GM12878 (cell line): ENCODE measurements at regions not wholly inside any gene's neighbourhood (a gene's known extent, or its start where the extent isn't known, plus 50 kb on each side); places are given as distances from the start of the nearest gene placed in this dataset.

Experiments
- ATAC-seq: fragments of 200-7000 bp; cut with Tn5 transposase; 3 replicates; pipeline ENCODE4 v1.9.1; 2020; ENCODE audit warnings: mild to moderate bottlenecking, moderate library complexity
- BruUV-seq: library from RNA; stranded (reverse); fragments of 400-500 nt; replicated peaks from 2 replicates; lab custom pipeline; 2021; lab: Mats Ljungman, UMichigan
- CTCF ChIA-PET: fragments of 300-600 bp; sonication (Branson Sonifier 250); formaldehyde crosslinking; extraction: SDS; loops from one replicate; lab custom pipeline; 2021; ENCODE audit warnings: inconsistent platforms; lab: Yijun Ruan, JAX
- POLR2A ChIA-PET: fragments of 350-600 bp; formaldehyde crosslinking; extraction: SDS; loops from one replicate; lab custom pipeline; 2021; ENCODE audit warnings: inconsistent platforms; lab: Charles Lee
- RAD21 ChIA-PET: fragments of 300-600 bp; sonication (Branson Sonifier 250); formaldehyde crosslinking; loops from one replicate; lab custom pipeline; 2023; ENCODE audit warnings: antibody characterized with exemption; ENCODE audit not compliant: unreplicated experiment; lab: Charles Lee
- SMC1A ChIA-PET: fragments of 300-600 bp; sonication (Branson Sonifier 250); formaldehyde crosslinking; loops from one replicate; lab custom pipeline; 2023; ENCODE audit not compliant: unreplicated experiment, uncharacterized antibody; lab: Charles Lee
- DNase-seq: peaks from one replicate; pipeline ENCODE4 v3.0.0-alpha.2; 2011; ENCODE audit warnings: low read depth, low spot score
- FAIRE-seq: peaks from 3 replicates; lab custom pipeline; 2011; peaks lifted over from hg19 to GRCh38; lab: Jason Lieb, UNC
- H2AFZ ChIP-seq: 2 replicates; pipeline ENCODE4 v1.6.0; 2011; ENCODE audit warnings: low read depth, low read length, control low read depth; ENCODE audit not compliant: control insufficient read depth
- H3K27ac ChIP-seq: 2 replicates; pipeline ENCODE4 v1.5.1; 2011; ENCODE audit warnings: control low read depth; ENCODE audit not compliant: control insufficient read depth, insufficient read depth
- H3K27me3 ChIP-seq, 2 experiments: replicated peaks in 1 of 2; 2 replicates each; pipeline versions ENCODE4 v1.6.0 to v1.6.1; 2011; ENCODE audit warnings: low read length in 1 of 2; ENCODE audit not compliant: control insufficient read depth in 2 of 2, insufficient read depth in 2 of 2
- H3K36me3 ChIP-seq, 2 experiments: 2 replicates each; pipeline ENCODE4 v1.5.1; 2011; ENCODE audit warnings: low read length in 1 of 2; ENCODE audit not compliant: control insufficient read depth in 2 of 2, insufficient read depth in 2 of 2
- H3K4me1 ChIP-seq: 2 replicates; pipeline ENCODE4 v1.6.1; 2011; ENCODE audit warnings: mild to moderate bottlenecking, low read length, moderate library complexity, mixed read lengths; ENCODE audit not compliant: control insufficient read depth, insufficient read depth
- H3K4me2 ChIP-seq: 2 replicates; pipeline ENCODE4 v1.6.0; 2011; ENCODE audit warnings: control low read depth; ENCODE audit not compliant: control insufficient read depth, insufficient read depth
- H3K4me3 ChIP-seq: fragments of 200-600 bp; sonication (generic); 2 replicates; pipeline ENCODE4 v1.5.1; 2016
- H3K79me2 ChIP-seq: 2 replicates; pipeline ENCODE4 v1.6.0; 2011; ENCODE audit warnings: low read length; ENCODE audit not compliant: control insufficient read depth, insufficient read depth
- H3K9ac ChIP-seq: 2 replicates; pipeline ENCODE4 v1.8.0; 2011; ENCODE audit warnings: low read length, control low read depth, mixed read lengths; ENCODE audit not compliant: control insufficient read depth, insufficient read depth
- H3K9me3 ChIP-seq: replicated peaks from 3 replicates; pipeline ENCODE4 v1.5.1; 2011; ENCODE audit warnings: mild to moderate bottlenecking, low read length; ENCODE audit not compliant: control insufficient read depth, insufficient read depth
- H4K20me1 ChIP-seq: 2 replicates; pipeline ENCODE4 v1.6.0; 2011; ENCODE audit not compliant: control insufficient read depth, insufficient read depth
- ASH2L ChIP-seq: fragments of 300-600, 200-600 bp; sonication (generic); IDR thresholded peaks from 2 replicates; pipeline ENCODE4 v1.6.1; 2017; ENCODE audit warnings: low read depth, mild to moderate bottlenecking, borderline replicate concordance
- ATF2 ChIP-seq: IDR thresholded peaks from 2 replicates; pipeline ENCODE4 v1.6.1; 2012; ENCODE audit warnings: low read length, inconsistent platforms
- ATF7 ChIP-seq: fragments of 450-650 bp; IDR thresholded peaks from 2 replicates; pipeline ENCODE4 v1.6.1; 2016; ENCODE audit warnings: low read depth, mild to moderate bottlenecking
- GATAD2B ChIP-seq: fragments of 450-650 bp; conservative IDR thresholded peaks from 2 replicates; pipeline ENCODE4 v1.6.1; 2017; ENCODE audit warnings: low read depth, mild to moderate bottlenecking, moderate library complexity
- IRF5 ChIP-seq: fragments of 450-650 bp; IDR thresholded peaks from 2 replicates; pipeline ENCODE4 v1.6.1; 2017; ENCODE audit warnings: borderline replicate concordance
- LARP7 ChIP-seq: fragments of 450-650 bp; IDR thresholded peaks from 2 replicates; pipeline ENCODE4 v1.6.1; 2017; ENCODE audit warnings: mild to moderate bottlenecking
- NFYA ChIP-seq: IDR thresholded peaks from 2 replicates; pipeline ENCODE4 v1.6.1; 2011; ENCODE audit warnings: low read depth, mild to moderate bottlenecking, low read length, improper control_type of control experiment, borderline replicate concordance
- NR2C1 ChIP-seq: fragments of 450-650 bp; IDR thresholded peaks from 2 replicates; pipeline ENCODE4 v1.6.1; 2017; ENCODE audit warnings: antibody characterized with exemption, mild to moderate bottlenecking, moderate library complexity
- PAX5 ChIP-seq: IDR thresholded peaks from 2 replicates; pipeline ENCODE4 v1.6.1; 2011; ENCODE audit warnings: low read depth, low read length, borderline replicate concordance
- REST ChIP-seq: IDR thresholded peaks from 2 replicates; pipeline ENCODE4 v1.6.1; 2012; ENCODE audit warnings: mild to moderate bottlenecking, low read depth, low read length
- SMAD5 ChIP-seq: IDR thresholded peaks from 2 replicates; pipeline ENCODE4 v1.6.1; 2016; ENCODE audit warnings: antibody characterized with exemption, low read depth
- STAT3 ChIP-seq: IDR thresholded peaks from 2 replicates; pipeline ENCODE4 v1.6.1; 2011; ENCODE audit warnings: low read depth, low read length, improper control_type of control experiment
- YBX1 ChIP-seq: fragments of 450-650 bp; IDR thresholded peaks from 2 replicates; pipeline ENCODE4 v1.6.1; 2016; ENCODE audit warnings: antibody characterized with exemption
- ZBTB40 ChIP-seq: fragments of 450-650 bp; IDR thresholded peaks from 2 replicates; pipeline ENCODE4 v1.6.1; 2016; ENCODE audit warnings: mild to moderate bottlenecking, moderate library complexity, borderline replicate concordance
- WGBS: methylation state at CpG from one replicate; pipeline ENCODE4 v1.1.6; 2016; ENCODE audit warnings: low lambda C conversion rate; ENCODE audit not compliant: insufficient replicate concordance, insufficient coverage; ENCODE audit errors: missing lambda C conversion rate; 5-methylcytosine and 5-hydroxymethylcytosine counted together
- in situ Hi-C: fragments of 300-500 bp; cut with MboI; formaldehyde crosslinking; loops from 9 replicates; pipeline ENCODE4 v1.14.3; 2018; ENCODE audit warnings: mixed read lengths
- intact Hi-C: fragments of 100-400 bp; cut with micrococcal nuclease; formaldehyde crosslinking; loops from one replicate; pipeline ENCODE4 v1.14.2; 2022; ENCODE audit not compliant: unreplicated experiment

- no peak overlapping the region for H3K27ac ChIP-seq
- DNase-seq (no peak), FAIRE-seq (no peak), ATAC-seq (no peak)
- ChIA-PET RAD21 (no interaction called here), SMC1A (interaction anchor here (1.0 kb wide), 1 partner anchor 8 kb away, joined by 3 read pairs; no protein-coding TSS in a partner anchor), CTCF (no interaction called here), POLR2A (no interaction called here)
- BruUV-seq, result no TSS peak
- intact Hi-C loops (no loop called here), in situ Hi-C loops (no loop called here)
- no peaks in the 10 kb centered on the region for H3K27me3 ChIP-seq
- H3K4me1 ChIP-seq, result no peaks in the 10 kb centered on the region
- H3K79me2 ChIP-seq, result no peaks in the 10 kb centered on the region
- H3K9me3 ChIP-seq, result no peaks in the 10 kb centered on the region
- WGBS, result 54% methylated on average over 6 of the region's 6 CpGs
- H3K4me2 ChIP-seq, result no peak overlapping the region
- no peak overlapping the region for H2AFZ ChIP-seq
- no peaks in the 10 kb centered on the region for H3K36me3 ChIP-seq
- H3K4me3 ChIP-seq, result no peak overlapping the region
- no peak overlapping the region for H3K9ac ChIP-seq
- no peaks in the 10 kb centered on the region for H4K20me1 ChIP-seq
- TF ChIP-seq SMAD5, result no peak
- no peak for TF ChIP-seq STAT3
- no peak for TF ChIP-seq ATF7
- no peak for TF ChIP-seq PAX5
- TF ChIP-seq IRF5, result no peak
- TF ChIP-seq REST, result no peak
- no peak for TF ChIP-seq ZBTB40
- TF ChIP-seq ATF2, result no peak
- TF ChIP-seq ASH2L, result no peak
- no peak for TF ChIP-seq LARP7
- TF ChIP-seq YBX1, result no peak
- no peak for TF ChIP-seq GATAD2B
- TF ChIP-seq NR2C1, result no peak
- no peak for TF ChIP-seq NFYA
Observed at GRCh38 chr4:120353235-120353634, 286.6 kb upstream of the MAD2L1 start.
